GF-D8 (cell line): ENCODE measurements at regions not wholly inside any gene's neighbourhood (a gene's known extent, or its start where the extent isn't known, plus 50 kb on each side); places are given as distances from the start of the nearest gene placed in this dataset.

Experiments used
- DNase-seq: peaks from one replicate; lab custom pipeline; 2025; lab: John Stamatoyannopoulos, UW

DNA sequence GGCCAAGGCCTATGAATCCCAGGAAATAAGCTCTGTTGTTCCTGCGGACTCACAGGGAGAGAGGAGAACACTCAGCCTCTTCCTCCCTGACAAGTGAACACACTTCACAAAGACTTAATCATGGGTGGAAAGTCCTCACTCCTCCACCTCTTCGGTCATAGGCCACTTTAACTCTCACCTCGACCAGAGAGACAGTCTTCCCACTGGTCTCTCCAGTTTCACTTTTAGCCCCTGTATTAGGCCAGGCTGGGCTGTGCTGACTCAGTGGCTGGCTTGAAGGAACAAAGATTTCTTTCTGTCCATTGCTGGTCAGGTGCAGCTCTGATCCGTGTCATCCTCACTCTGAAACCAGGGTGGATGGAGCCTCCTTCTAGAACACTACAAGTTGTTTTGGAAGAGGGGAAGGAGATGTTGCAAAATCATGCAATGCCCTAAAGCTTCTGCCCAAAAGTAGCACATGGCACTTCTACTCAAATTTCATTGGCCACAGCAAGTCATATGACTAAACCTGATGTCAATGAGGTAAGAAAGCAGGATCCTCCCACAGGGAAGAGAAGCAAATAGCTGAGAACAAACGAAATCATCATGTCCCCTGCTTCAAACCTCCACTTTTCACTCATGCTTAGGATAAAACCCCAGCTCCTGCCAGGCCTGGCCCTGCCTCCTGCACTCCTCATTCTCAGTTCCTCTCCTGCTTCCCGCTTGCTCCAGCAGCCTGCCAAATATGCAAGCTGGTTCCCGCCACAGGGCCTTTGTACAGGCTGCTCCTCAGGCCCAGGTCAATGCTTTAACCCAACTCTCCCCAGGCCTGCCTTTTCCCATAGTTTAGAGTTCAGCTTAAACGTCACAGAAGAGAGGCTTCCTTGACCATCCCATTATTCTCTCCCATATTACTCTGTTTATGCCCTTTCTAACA lies 150.5 kb upstream of the RUNX3 start:
- peak; percentile 68 for DNase-seq

GRCh38 chr1:25079048-25079447 lies 149.0 kb upstream of the RUNX3 start:
- DNase-seq = no peak

DNA sequence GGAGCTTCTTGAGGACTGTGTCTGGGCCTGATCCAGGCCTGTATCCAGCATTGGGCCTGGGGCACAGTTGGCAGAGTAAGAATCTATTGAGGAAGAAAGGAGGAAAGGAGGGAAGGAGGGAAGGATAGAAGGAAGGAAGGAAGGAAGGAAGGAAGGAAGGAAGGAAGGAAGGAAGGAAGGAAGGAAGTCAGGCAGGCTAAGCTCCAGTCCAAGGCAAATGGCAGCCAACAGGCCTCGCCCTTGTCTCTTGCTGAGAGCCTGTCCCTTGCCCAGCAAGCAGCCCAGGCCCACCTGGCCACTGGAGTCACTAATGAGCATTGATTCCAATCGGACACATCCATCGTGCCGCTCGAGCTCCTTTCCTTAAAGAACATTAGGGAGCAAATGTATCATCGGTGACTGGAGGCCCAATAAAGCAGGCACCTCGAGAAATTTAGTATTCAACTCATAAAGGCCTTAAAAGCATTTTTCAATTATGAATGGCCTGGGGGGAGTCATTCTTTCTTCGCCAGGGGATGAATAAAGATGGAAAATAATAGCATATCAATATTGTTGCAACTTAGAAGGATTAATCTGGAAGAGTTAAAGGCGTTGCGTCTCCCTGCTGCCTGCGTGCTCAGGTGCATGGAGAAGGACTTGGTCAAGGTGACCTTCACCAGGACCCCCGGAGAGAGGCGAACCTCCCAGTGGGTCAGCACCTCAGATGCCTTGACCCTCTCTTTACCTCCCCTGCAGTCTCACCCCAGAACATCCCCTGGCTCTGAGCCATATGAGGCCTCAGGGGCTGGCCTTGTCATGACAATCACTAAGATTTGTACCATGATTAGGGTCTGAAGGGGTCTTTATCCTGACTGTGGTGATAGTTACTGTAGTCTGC lies 144.5 kb upstream of the RUNX3 start:
- DNase-seq = no peak

GRCh38 chr1:25073640-25074270 lies 143.7 kb upstream of the RUNX3 start:
- no peak for DNase-seq

DNA sequence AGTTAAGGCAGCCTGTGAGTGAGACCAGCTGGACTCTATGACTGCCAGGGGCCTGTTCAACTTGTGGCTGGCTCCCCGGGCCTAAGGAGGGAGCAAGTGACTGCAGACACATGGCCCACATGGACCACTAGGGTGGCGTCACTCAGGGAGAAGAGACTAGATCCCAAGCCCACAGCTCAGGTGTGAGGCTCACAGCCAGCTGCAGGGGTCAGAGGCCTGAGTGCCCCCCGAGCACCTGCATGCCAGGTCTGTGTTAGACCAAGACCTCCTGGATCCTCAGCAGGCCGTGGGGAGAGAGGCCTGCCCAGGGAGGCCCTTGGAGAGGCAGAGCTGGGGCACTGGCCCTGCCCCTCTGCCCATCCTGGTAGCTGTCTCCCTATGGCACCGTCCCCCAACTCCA lies 142.4 kb upstream of the RUNX3 start:
- no peak for DNase-seq

GRCh38 chr1:25068829-25069228 lies 138.8 kb upstream of the RUNX3 start:
- no peak for DNase-seq

DNA sequence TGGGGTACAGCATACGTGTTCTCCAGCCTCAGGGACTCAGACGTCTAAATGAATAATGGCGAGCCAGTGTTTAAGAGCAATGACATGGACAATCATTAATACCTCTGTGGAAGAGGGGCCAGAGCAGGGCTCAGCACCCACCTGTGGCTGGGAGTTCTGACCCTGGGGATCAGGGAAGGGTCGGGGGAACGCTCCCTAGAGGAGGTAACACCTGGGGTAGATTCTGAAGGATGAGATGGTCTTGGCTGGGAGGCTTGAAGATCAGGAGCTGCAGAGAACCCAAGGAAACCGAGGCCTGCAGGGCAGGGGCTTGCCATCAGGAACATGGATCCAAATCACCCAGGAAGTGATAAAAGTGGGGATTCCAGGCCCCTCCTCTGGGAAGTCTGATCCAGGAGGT lies 138.2 kb upstream of the RUNX3 start:
- DNase-seq = no peak

GRCh38 chr1:25067518-25068251 lies 137.6 kb upstream of the RUNX3 start:
- DNase-seq = no peak

- no peak for DNase-seq
These were observed 136.8 kb upstream of the RUNX3 start for GRCh38 chr1:25066731-25067517.

GRCh38 chr1:25066256-25066655 lies 136.2 kb upstream of the RUNX3 start:
- DNase-seq = no peak

DNA sequence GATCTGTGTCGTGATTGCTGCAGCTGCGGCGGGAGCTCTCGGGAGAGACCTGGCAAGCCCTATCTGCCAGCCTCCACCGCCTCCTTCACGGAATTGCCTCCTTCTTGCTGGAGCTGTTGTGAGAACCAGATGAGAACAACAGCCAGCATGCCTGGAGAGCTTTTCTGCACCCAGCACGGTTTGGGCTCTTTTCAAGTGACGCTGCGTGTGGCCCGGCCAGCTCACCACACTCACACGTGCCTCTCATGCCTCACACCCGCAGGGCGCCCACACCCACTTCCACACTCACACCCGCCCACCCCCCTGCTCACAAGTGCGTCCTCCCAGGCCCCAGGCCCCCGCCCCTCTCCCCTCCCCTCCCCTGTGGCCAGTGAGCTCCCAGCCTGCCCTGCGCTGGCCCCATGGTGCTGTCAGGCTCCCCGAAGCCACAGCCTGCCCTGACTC lies 135.7 kb upstream of the RUNX3 start:
- DNase-seq = no peak

GRCh38 chr1:25065321-25065721 lies 135.2 kb upstream of the RUNX3 start:
- no peak for DNase-seq

- no peak for DNase-seq
These were observed 134.6 kb upstream of the RUNX3 start for GRCh38 chr1:25064465-25065240.

- no peak for DNase-seq
These were observed 133.7 kb upstream of the RUNX3 start for GRCh38 chr1:25063591-25064416.

DNA sequence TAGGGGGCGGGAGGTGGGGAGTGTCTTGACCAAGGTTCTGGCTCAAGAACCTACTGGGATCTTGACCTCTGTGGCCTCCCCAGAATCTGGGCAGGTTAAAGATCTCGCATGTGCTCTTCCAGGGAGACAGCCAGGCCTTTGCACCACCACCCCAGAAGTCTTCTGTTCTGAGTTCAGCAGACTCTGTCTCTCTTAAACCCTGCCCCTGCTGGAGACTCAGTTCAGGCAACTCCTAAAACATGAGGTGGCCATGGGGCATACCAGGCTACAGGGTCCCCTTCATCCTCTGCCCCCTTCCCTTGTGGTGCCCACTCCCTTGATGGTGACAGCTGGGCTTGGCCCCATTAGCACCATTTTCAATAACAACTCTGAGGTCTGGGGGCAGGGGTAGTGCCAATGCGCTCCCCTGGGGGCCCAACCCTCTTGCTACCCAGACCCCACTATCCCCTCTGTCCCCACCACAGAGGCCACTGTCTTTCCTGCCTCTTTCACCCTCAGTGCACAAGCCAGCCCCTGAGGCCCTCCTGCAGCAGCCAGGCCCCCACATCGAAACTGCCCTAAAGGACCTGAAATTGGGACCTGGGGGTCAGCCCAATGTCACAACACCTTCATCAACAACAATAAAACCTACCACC lies 132.7 kb upstream of the RUNX3 start:
- DNase-seq = no peak

DNA sequence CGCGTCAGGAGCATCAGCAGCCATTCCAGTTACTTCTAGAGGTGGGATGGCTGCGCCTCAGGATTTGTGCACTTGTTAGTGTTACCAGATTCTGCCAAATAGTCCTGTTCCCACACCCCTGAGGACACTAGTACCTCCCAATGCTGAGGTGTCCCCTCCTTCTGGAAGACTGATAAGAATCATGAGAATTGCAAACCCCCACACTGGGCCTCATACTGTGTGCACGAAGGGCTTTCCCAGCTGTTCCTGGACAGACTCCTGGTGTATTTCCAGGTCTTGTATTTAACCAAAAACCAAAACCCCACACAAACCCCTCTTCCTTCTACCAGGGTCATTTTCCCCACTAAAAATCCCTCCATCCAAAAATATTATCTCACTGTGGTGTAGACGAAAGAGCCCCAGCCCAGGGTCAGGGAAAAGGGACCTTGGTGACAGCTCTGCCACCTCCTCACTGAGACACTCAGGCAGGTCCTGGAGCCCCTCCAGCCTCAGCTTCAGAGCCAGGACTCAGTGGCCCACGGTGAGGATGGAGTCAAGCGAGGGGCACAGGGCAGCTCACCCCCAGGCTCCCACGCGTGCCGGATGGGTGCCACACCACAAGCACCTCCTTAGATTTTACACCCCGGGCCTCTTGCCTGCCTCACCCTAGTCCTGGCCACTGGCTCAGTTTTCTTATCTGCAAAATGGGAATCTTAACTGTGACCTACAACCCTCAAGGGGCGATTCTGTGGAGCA lies 131.4 kb upstream of the RUNX3 start:
- DNase-seq = no peak

GRCh38 chr1:25057188-25057587 lies 127.1 kb upstream of the RUNX3 start:
- DNase-seq = no peak

DNA sequence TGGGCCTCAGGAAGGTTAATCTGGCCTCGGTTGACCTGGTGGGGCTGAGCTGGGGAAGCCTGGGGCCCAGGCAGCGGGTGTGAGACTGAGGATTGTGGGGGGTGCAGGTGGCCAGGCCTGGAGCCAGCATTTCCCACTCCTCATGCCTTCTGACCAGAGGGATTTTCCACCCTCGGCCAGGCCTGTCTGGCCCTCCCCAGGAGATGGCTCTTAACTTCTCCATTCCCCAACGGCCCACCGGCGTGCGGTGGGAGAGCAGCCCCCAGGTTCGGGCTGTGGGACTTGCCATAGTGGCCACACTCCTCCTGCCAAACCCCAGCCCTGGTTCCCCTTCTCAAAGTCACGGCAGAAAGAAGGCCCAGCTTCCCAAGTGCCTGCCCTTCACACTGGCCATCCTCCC lies 126.5 kb upstream of the RUNX3 start:
- no peak for DNase-seq
